ENCODE measurements at regions not wholly inside any gene's neighbourhood (a gene's known extent, or its start where the extent isn't known, plus 50 kb on each side); places are given as distances from the start of the nearest gene placed in this dataset.

- TF ChIP-seq CTCF (IDR thresholded peaks at IDR 0.05; ENCODE audit: low read depth, low read length, missing input control) (no peak), YY1 (IDR thresholded peaks at IDR 0.05) (no peak)
Measured at GRCh38 chr5:124650951-124651662, 95.3 kb downstream of the ZNF608 start.
